CD4-positive, alpha-beta T cell (primary cell): ENCODE measurements at regions not wholly inside any gene's neighbourhood (a gene's known extent, or its start where the extent isn't known, plus 50 kb on each side); places are given as distances from the start of the nearest gene placed in this dataset.

Experiments used
- ATAC-seq: fragments of 200-7000 bp; cut with Tn5 transposase; one replicate; pipeline ENCODE4 v1.10.0; 2022; ENCODE audit warnings: mild to moderate bottlenecking; ENCODE audit not compliant: poor library complexity
- CTCF ChIA-PET: fragments of 350-600 bp; sonication (Branson Sonifier 250); formaldehyde crosslinking; loops from one replicate; lab custom pipeline; 2021; ENCODE audit warnings: antibody characterized with exemption, inconsistent platforms; lab: Charles Lee
- POLR2A ChIA-PET: fragments of 350-600 bp; sonication (Branson Sonifier 250); formaldehyde crosslinking; loops from one replicate; lab custom pipeline; 2021; ENCODE audit warnings: antibody characterized with exemption, inconsistent platforms; lab: Charles Lee
- DNase-seq, 14 experiments: peaks; one replicate each; pipeline ENCODE4 v3.0.0-alpha.2; 2013 to 2020; ENCODE audit warnings: mixed read lengths in 2 of 14
- H3K27ac ChIP-seq, 2 donors: one replicate each; pipeline versions ENCODE4 v1.5.1 to v1.7.0; 2013; ENCODE audit warnings: low read length in 2 of 2, low read depth in 1 of 2, mild to moderate bottlenecking in 1 of 2
- H3K27me3 ChIP-seq, 2 experiments: 1 replicate in 1 of 2; 2 replicates in 1 of 2; pipeline versions ENCODE4 v1.6.1 to v1.7.0; 2013; ENCODE audit warnings: low read length in 2 of 2, control low read depth in 1 of 2, mild to moderate bottlenecking in 1 of 2, moderate library complexity in 1 of 2; ENCODE audit not compliant: insufficient read depth in 2 of 2, control insufficient read depth in 1 of 2
- H3K36me3 ChIP-seq: one replicate; pipeline ENCODE4 v1.6.1; 2013; ENCODE audit warnings: low read length, control low read depth; ENCODE audit not compliant: insufficient read depth
- H3K4me1 ChIP-seq: one replicate; pipeline ENCODE4 v1.6.1; 2013; ENCODE audit warnings: low read length, control low read depth; ENCODE audit not compliant: insufficient read depth
- H3K4me3 ChIP-seq: one replicate; pipeline ENCODE4 v1.5.1; 2013; ENCODE audit warnings: mild to moderate bottlenecking, low read length, moderate library complexity
- H3K9me3 ChIP-seq, 2 experiments: 1 replicate in 1 of 2; 2 replicates in 1 of 2; pipeline versions ENCODE4 v1.6.1 to v1.7.0; 2013; ENCODE audit warnings: low read length in 2 of 2, mild to moderate bottlenecking in 2 of 2, control low read depth in 1 of 2, moderate library complexity in 1 of 2; ENCODE audit not compliant: control insufficient read depth in 1 of 2, insufficient read depth in 1 of 2
- H3K27ac Mint-ChIP-seq: one replicate; pipeline ENCODE4 v1.8.0; 2020; ENCODE audit warnings: mixed read lengths
- H3K27me3 Mint-ChIP-seq: one replicate; pipeline ENCODE4 v1.8.0; 2021; ENCODE audit warnings: mixed read lengths
- H3K36me3 Mint-ChIP-seq: one replicate; pipeline ENCODE4 v1.8.0; 2021; ENCODE audit warnings: low read depth, mixed read lengths
- H3K4me1 Mint-ChIP-seq: one replicate; pipeline ENCODE4 v1.8.0; 2021; ENCODE audit warnings: low read depth, mixed read lengths
- H3K4me3 Mint-ChIP-seq: one replicate; pipeline ENCODE4 v1.8.0; 2020; ENCODE audit warnings: mild to moderate bottlenecking, mixed read lengths
- H3K9me3 Mint-ChIP-seq: one replicate; pipeline ENCODE4 v1.8.0; 2020; ENCODE audit warnings: mixed read lengths
- intact Hi-C, 2 experiments: fragments of 100-400 bp; cut with DNase I in 1 of 2; cut with micrococcal nuclease in 1 of 2; formaldehyde crosslinking; loops; one replicate each; pipeline versions ENCODE4 v1.15.1 to v1.9.0; 2023 to 2025; cut with DNase I, micrococcal nuclease
- TF ChIP-seq, protein P1 (sequence below): fragments of 200-600 bp; IDR thresholded peaks from one replicate; pipeline ENCODE4 v1.8.0; 2022; ENCODE audit warnings: antibody characterized with exemption, mild to moderate bottlenecking

DNA sequence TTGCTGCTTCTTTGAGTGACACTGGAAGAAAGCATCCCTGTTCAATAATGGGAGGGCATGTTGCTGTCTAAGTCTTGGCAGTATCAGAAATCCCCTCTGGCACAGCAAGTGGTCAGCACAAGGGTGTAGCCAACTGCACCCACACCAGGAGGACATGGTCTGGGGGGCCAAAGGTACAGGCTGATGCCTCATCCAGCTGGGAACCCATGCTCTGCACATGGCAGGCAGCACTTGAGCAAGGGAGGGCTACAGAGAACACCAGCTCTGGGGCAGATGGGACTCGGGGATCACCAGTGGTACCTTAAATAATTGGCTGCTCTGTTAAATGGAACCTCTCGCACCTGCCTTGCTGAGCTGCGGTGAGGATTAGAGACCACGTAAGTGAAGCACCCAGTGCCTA lies 265.2 kb downstream of the SYK start:
- Histone ChIP-seq H3K4me3 (no peak overlapping the region), H3K27me3 (no peaks in the 10 kb centered on the region), H3K27ac (no peak overlapping the region), H3K36me3 (no peaks in the 10 kb centered on the region), H3K4me1 (peaks cover 12% of the 10 kb centered on the region), H3K9me3 (no peaks in the 10 kb centered on the region)
- POLR2A ChIA-PET = no interaction called here
- Mint-ChIP-seq H3K27me3 (no peaks in the 10 kb centered on the region), H3K4me1 (no peaks in the 10 kb centered on the region), H3K27ac (no peak overlapping the region), H3K9me3 (no peaks in the 10 kb centered on the region), H3K36me3 (no peaks in the 10 kb centered on the region), H3K4me3 (no peak overlapping the region)
- intact Hi-C loops = no loop called here
- TF ChIP-seq, protein P1, sequence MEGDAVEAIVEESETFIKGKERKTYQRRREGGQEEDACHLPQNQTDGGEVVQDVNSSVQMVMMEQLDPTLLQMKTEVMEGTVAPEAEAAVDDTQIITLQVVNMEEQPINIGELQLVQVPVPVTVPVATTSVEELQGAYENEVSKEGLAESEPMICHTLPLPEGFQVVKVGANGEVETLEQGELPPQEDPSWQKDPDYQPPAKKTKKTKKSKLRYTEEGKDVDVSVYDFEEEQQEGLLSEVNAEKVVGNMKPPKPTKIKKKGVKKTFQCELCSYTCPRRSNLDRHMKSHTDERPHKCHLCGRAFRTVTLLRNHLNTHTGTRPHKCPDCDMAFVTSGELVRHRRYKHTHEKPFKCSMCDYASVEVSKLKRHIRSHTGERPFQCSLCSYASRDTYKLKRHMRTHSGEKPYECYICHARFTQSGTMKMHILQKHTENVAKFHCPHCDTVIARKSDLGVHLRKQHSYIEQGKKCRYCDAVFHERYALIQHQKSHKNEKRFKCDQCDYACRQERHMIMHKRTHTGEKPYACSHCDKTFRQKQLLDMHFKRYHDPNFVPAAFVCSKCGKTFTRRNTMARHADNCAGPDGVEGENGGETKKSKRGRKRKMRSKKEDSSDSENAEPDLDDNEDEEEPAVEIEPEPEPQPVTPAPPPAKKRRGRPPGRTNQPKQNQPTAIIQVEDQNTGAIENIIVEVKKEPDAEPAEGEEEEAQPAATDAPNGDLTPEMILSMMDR = no peak
- CTCF ChIA-PET = no interaction called here
- DNase-seq (no peak), ATAC-seq (no peak)

DNA sequence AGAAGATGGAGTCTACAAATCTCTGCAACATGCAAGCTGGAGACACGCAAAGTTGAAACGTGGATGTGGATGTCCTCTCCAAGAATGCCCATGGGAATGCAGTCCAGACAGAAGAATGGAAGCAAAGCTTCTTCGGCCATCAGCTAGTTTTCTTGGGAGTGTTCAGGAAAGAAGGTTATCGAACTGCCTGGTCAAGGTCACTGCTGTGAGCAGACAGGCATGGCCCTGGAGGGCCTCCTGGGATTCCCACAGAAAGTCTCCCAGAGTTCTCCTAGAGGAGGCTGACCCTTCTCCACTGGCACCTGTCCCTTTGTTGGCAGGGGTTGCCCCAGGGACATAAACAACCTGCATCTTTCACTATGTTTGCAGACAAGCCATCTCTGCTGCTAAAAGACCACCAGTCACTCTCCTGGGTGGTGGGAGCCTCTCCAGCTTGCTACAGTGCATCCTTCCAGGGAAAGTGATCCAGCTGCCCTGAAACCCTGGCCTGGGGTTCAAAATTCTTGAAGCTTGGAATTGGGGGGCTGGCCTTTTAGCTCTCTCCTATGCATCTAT lies 265.8 kb downstream of the SYK start:
- ChIA-PET CTCF (no interaction called here), POLR2A (no interaction called here)
- Mint-ChIP-seq H3K4me3 (no peak overlapping the region), H3K9me3 (no peaks in the 10 kb centered on the region), H3K36me3 (no peaks in the 10 kb centered on the region), H3K4me1 (no peaks in the 10 kb centered on the region), H3K27me3 (no peaks in the 10 kb centered on the region), H3K27ac (no peak overlapping the region)
- no peak overlapping the region for H3K27ac ChIP-seq
- no peaks in the 10 kb centered on the region for H3K9me3 ChIP-seq
- intact Hi-C loops = no loop called here
- H3K4me1 ChIP-seq = peaks cover 13% of the 10 kb centered on the region
- TF ChIP-seq, protein P1 = no peak
- no peaks in the 10 kb centered on the region for H3K36me3 ChIP-seq
- ATAC-seq = no peak
- DNase-seq = no peak
- H3K4me3 ChIP-seq = no peak overlapping the region
- no peaks in the 10 kb centered on the region for H3K27me3 ChIP-seq

DNA sequence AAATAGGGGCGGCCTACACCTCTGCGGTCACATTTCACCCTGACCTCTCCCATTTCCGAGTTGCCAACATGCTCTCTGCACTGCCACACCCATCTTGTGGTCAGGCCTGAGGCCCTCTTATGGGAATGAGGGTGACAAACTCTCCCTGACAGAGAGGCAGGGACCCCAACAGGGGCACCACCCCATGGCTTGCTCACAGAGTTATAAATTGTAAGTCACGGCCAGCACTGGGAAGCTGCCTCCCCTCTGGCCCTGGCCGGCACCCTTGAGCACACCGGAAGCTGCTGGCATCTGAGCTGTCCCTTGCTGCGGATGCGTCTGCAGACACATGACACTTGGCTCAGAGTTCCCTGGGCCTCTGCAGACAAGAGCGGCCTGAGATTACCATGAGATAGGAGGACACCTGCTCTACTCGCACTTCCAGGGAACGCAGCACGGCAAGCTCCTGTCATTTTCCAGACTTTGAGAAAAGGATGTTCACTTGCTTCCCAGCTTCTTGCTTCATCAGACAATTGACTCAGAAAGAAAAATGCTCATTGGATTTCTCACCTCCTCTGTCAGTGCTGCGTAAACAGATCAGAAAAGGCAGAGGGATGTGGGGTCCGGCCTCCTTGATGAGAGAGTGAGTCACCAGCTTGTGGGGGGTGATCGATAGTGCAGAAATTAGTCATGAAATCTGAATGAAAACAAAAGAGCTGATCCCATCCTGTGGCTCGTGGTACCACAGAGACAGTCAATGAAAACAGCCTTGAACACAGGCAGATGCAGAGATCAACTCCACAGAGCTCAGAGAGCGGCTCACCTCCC lies 269.8 kb downstream of the SYK start:
- H3K9me3 Mint-ChIP-seq = no peaks in the 10 kb centered on the region
- POLR2A ChIA-PET = no interaction called here
- Histone ChIP-seq H3K4me3 (no peak overlapping the region), H3K4me1 (peaks cover 13% of the 10 kb centered on the region), H3K27me3 (no peaks in the 10 kb centered on the region), H3K36me3 (no peaks in the 10 kb centered on the region), H3K27ac (no peak overlapping the region), H3K9me3 (no peaks in the 10 kb centered on the region)
- intact Hi-C loops = no loop called here
- H3K4me3 Mint-ChIP-seq = no peak overlapping the region
- H3K4me1 Mint-ChIP-seq = no peaks in the 10 kb centered on the region
- TF ChIP-seq, protein P1 = no peak
- no peaks in the 10 kb centered on the region for H3K36me3 Mint-ChIP-seq
- CTCF ChIA-PET = no interaction called here
- peak in 3 of 14 experiments; percentile 7 to 14 (median 8) for DNase-seq
- no peaks in the 10 kb centered on the region for H3K27me3 Mint-ChIP-seq
- ATAC-seq = no peak
- H3K27ac Mint-ChIP-seq = no peak overlapping the region
